ENCODE measurements at regions not wholly inside any gene's neighbourhood (a gene's known extent, or its start where the extent isn't known, plus 50 kb on each side); places are given as distances from the start of the nearest gene placed in this dataset.

DNA sequence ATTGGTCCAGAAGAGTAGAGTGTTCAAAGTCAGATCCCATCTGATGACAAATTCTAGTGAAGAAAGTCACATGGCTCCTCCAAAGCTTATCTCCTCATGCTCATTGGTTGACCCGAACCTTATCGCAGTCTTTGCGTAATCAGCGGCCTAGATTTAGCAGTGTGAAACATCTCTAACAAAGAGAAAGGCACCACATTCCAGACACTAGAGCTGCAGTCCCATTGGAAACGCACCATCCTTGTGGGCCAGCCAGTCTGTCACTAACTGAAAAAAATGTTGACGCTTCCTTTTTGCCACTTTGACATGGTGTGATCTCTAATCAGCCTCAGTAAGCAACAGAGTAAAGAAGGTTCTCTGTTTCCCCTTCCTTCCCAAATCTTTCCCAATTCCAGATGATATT is 458.0 kb upstream of the WWC1 start:
- H3K36me3 Mint-ChIP-seq (ENCODE audit: insufficient read depth): no peaks in the 10 kb centered on the region
- peaks cover 5% of the 10 kb centered on the region for H3K9me3 Mint-ChIP-seq
- no peaks in the 10 kb centered on the region for H3K4me1 Mint-ChIP-seq
- DNase-seq (ENCODE audit: low spot score in 2 of 2) (no peak), ATAC-seq (replicated peaks; ENCODE audit: extremely low read depth, poor library complexity, severe bottlenecking) (no peak)
- H3K27ac Mint-ChIP-seq (ENCODE audit: low read depth): no peak overlapping the region
- no peak overlapping the region for H3K4me3 Mint-ChIP-seq
- no peaks in the 10 kb centered on the region for H3K27me3 Mint-ChIP-seq

DNA sequence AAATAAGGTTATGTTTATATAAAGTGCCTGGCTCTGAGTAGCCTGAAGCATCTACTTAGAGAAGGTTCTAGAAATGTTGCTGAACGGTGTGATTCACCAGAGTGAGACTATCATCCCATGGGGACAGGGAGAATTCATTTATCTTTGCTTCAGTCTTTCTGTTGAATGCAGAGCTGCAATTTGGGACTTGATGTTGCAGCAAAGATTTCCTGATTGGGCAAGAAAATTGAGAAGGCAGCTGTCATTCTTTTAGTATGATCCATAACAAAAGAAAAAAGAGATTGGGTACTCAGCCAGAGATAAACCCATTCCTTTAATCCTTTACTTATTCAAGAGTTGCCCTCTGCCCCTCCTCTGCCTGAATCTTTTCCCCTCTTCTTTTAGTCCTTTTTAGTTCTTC is 456.3 kb upstream of the WWC1 start:
- no peaks in the 10 kb centered on the region for H3K27me3 Mint-ChIP-seq
- no peak for DNase-seq (ENCODE audit: low spot score in 2 of 2)
- no peak overlapping the region for H3K4me3 Mint-ChIP-seq
- no peak for ATAC-seq (replicated peaks; ENCODE audit: extremely low read depth, poor library complexity, severe bottlenecking)
- no peaks in the 10 kb centered on the region for H3K4me1 Mint-ChIP-seq
- H3K36me3 Mint-ChIP-seq (ENCODE audit: insufficient read depth): no peaks in the 10 kb centered on the region
- peaks cover 5% of the 10 kb centered on the region for H3K9me3 Mint-ChIP-seq
- H3K27ac Mint-ChIP-seq (ENCODE audit: low read depth): no peak overlapping the region

- Mint-ChIP-seq H3K36me3 (ENCODE audit: insufficient read depth) (no peaks in the 10 kb centered on the region), H3K4me3 (no peak overlapping the region), H3K9me3 (peaks cover 5% of the 10 kb centered on the region), H3K27me3 (no peaks in the 10 kb centered on the region), H3K4me1 (no peaks in the 10 kb centered on the region), H3K27ac (ENCODE audit: low read depth) (no peak overlapping the region)
- DNase-seq (ENCODE audit: low spot score in 2 of 2) (no peak), ATAC-seq (replicated peaks; ENCODE audit: extremely low read depth, poor library complexity, severe bottlenecking) (no peak)
Measured at GRCh38 chr5:167837127-167837526, 454.3 kb upstream of the WWC1 start.

DNA sequence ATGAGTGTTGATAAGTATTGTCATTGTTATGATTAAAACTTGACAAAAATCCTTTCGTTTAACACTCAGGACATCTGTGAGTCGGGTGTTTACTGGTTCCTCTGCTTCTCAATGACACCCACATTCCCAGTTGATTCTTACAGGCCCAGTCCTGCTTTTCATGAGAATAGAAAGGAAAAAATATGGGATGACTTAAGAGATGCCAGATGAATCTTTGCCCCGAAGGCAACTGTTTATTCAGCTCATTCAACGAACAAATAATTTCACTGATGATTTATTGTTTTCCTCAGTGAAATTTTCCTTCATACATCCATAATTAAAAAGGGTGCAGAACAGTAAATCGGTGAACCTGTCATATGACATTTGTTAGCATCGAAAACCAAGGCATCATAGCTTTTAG is 452.4 kb upstream of the WWC1 start:
- Mint-ChIP-seq H3K27me3 (no peaks in the 10 kb centered on the region), H3K9me3 (no peaks in the 10 kb centered on the region), H3K36me3 (ENCODE audit: insufficient read depth) (peaks cover 1% of the 10 kb centered on the region), H3K27ac (ENCODE audit: low read depth) (no peak overlapping the region), H3K4me1 (no peaks in the 10 kb centered on the region), H3K4me3 (no peak overlapping the region)
- no peak for ATAC-seq (replicated peaks; ENCODE audit: extremely low read depth, poor library complexity, severe bottlenecking)
- no peak for DNase-seq (ENCODE audit: low spot score in 2 of 2)

DNA sequence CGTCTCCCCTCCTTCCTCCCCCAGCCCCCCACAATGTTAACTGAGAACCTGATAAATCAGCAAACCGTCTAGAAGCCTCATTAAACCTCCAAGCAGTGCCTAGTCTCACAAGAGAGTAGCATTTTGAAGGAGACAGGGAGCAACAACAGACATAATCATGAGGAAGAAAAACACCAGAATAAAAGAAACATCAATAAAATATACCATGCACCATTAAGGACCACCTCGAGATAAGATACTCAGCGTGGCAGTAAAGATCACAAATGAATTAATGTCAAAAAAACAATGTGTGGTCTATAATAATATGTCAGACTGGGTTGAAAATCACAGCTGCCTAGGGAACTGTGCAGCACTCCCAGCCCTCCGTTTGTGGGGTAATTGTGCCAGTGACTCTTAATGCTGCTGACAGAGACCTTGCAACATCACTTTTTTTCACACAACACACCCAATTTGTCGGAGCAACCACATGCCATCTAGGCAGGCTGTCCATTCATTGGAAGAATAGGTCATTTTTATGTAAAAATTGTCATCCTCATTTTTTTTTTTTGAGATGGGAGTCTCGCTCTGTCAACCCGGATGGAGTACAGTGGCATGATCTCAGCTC is 450.8 kb upstream of the WWC1 start:
- Mint-ChIP-seq H3K4me1 (no peaks in the 10 kb centered on the region), H3K4me3 (no peak overlapping the region)

DNA sequence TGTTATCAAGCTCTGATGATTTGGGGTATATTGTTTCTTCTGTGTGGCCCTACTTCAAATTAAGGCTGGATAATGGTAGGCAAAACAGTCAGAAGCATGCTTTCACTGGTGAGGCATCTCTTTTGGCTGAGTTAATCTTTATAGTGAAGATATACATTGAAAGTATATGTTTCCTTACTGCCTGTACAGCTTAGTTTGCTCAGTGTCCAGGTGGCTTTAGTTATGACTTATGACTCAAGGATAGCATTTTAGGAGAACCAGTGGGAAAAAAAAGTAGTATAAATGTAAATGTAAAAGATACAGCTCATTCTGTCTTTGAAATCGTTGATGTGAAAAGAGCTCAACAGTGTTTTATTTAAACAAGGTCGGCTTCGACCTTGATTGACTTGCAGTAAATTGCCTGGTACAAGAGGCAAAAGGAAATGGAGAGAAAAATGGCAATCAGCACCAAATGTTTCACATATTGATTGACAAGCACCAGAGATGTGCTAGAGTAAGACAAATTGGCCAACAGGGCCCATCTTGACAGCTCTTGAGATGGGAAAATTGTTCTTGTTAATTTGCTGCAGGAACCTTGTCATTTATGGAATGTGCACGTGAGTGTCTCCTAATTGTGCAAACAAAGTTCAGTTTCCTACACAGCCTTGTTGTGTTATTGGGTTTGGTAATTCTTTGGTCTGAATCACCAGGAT is 447.4 kb upstream of the WWC1 start:
- no peak for ATAC-seq (replicated peaks; ENCODE audit: extremely low read depth, poor library complexity, severe bottlenecking)
- no peak overlapping the region for H3K4me3 Mint-ChIP-seq
- peaks cover 10% of the 10 kb centered on the region for H3K9me3 Mint-ChIP-seq
- H3K4me1 Mint-ChIP-seq: no peaks in the 10 kb centered on the region
- H3K27ac Mint-ChIP-seq (ENCODE audit: low read depth): no peak overlapping the region
- H3K36me3 Mint-ChIP-seq (ENCODE audit: insufficient read depth): peaks cover 1% of the 10 kb centered on the region
- DNase-seq (ENCODE audit: low spot score in 2 of 2): no peak
- no peaks in the 10 kb centered on the region for H3K27me3 Mint-ChIP-seq

More for the DNA sequence above, 450.8 kb upstream of the WWC1 start:
- Mint-ChIP-seq H3K27ac (ENCODE audit: low read depth) (no peak overlapping the region), H3K36me3 (ENCODE audit: insufficient read depth) (peaks cover 1% of the 10 kb centered on the region), H3K27me3 (no peaks in the 10 kb centered on the region), H3K9me3 (peaks cover 5% of the 10 kb centered on the region)
- no peak for ATAC-seq (replicated peaks; ENCODE audit: extremely low read depth, poor library complexity, severe bottlenecking)
- no peak for DNase-seq (ENCODE audit: low spot score in 2 of 2)

GRCh38 chr5:167845952-167846351 is 445.5 kb upstream of the WWC1 start:
- Mint-ChIP-seq H3K4me1 (no peaks in the 10 kb centered on the region), H3K27me3 (no peaks in the 10 kb centered on the region), H3K27ac (ENCODE audit: low read depth) (no peak overlapping the region), H3K36me3 (ENCODE audit: insufficient read depth) (peaks cover 1% of the 10 kb centered on the region), H3K4me3 (no peak overlapping the region), H3K9me3 (peaks cover 16% of the 10 kb centered on the region)
- no peak for DNase-seq (ENCODE audit: low spot score in 2 of 2)
- no peak for ATAC-seq (replicated peaks; ENCODE audit: extremely low read depth, poor library complexity, severe bottlenecking)

DNA sequence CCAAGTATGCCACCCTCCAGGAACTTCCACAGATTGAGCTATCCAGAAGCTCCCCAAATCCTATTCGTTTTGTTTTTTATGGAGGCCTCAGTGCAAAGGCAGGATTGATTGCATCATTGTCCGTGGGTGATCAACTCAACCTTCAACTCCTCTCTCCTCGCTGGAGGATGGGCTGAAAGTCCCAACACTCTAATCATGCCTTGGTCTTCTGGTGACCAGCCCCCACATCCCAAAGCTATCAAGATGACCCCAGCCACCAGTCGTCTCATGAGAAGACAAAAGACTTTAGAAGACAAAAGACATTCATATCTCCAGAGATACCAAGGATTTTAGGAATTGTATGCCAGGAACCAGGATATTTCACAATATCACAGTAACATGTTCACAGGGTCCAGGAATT is 441.6 kb upstream of the WWC1 start:
- no peak for DNase-seq (ENCODE audit: low spot score in 2 of 2)
- no peak overlapping the region for H3K4me3 Mint-ChIP-seq
- no peak for ATAC-seq (replicated peaks; ENCODE audit: extremely low read depth, poor library complexity, severe bottlenecking)
- no peak overlapping the region for H3K27ac Mint-ChIP-seq (ENCODE audit: low read depth)
- H3K4me1 Mint-ChIP-seq: no peaks in the 10 kb centered on the region
- no peaks in the 10 kb centered on the region for H3K36me3 Mint-ChIP-seq (ENCODE audit: insufficient read depth)
- H3K27me3 Mint-ChIP-seq: no peaks in the 10 kb centered on the region
- H3K9me3 Mint-ChIP-seq: peaks cover 20% of the 10 kb centered on the region

DNA sequence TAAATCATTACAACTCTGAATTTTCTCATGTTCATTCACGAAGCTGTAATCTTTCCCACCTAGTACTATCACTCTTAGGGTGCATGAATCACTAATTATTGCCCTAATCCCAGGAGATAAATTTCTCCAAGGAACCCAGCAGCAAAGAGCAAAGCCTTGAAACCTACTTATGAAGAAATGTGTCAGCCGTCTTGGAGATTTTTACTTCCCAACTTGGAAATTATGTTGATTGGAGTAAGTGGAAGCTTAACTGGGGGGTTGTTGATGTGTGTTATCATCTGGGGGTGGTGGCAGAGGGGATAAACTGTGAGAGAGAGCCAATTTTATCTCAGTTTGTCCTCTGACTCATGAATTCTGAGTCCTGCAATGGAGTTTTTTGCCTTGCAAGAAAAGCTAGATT is 440.5 kb upstream of the WWC1 start:
- Mint-ChIP-seq H3K36me3 (ENCODE audit: insufficient read depth) (no peaks in the 10 kb centered on the region), H3K27me3 (no peaks in the 10 kb centered on the region), H3K4me3 (no peak overlapping the region), H3K4me1 (no peaks in the 10 kb centered on the region), H3K9me3 (peaks cover 13% of the 10 kb centered on the region), H3K27ac (ENCODE audit: low read depth) (no peak overlapping the region)
- DNase-seq (ENCODE audit: low spot score in 2 of 2) (no peak), ATAC-seq (replicated peaks; ENCODE audit: extremely low read depth, poor library complexity, severe bottlenecking) (no peak)

- H3K4me1 Mint-ChIP-seq: no peaks in the 10 kb centered on the region
- no peak for DNase-seq (ENCODE audit: low spot score in 2 of 2)
- H3K4me3 Mint-ChIP-seq: no peak overlapping the region
- H3K27me3 Mint-ChIP-seq: no peaks in the 10 kb centered on the region
- peaks cover 11% of the 10 kb centered on the region for H3K9me3 Mint-ChIP-seq
- H3K36me3 Mint-ChIP-seq (ENCODE audit: insufficient read depth): no peaks in the 10 kb centered on the region
- no peak overlapping the region for H3K27ac Mint-ChIP-seq (ENCODE audit: low read depth)
- no peak for ATAC-seq (replicated peaks; ENCODE audit: extremely low read depth, poor library complexity, severe bottlenecking)
Measured at GRCh38 chr5:167851416-167851815, 440.0 kb upstream of the WWC1 start.

DNA sequence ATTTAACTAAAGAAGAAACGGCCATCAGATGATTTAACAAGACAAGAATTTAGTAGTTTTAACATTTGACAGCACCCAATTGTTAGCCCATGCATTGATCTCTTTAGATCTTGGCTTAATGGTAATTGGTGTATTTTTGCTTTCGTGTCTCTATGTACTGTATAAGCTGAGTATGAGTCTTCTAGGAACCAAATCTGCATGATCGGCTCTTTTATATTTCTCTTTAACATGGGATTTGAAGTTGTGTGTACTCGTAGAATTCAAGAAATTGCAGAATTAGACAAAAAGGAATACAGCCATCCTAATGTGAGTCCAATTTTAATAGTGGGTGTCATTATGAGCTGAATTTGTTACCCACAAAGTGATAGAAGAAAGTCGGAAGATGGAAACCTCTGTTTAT is 438.9 kb upstream of the WWC1 start:
- Mint-ChIP-seq H3K27ac (ENCODE audit: low read depth) (no peak overlapping the region), H3K36me3 (ENCODE audit: insufficient read depth) (no peaks in the 10 kb centered on the region), H3K4me1 (no peaks in the 10 kb centered on the region), H3K27me3 (no peaks in the 10 kb centered on the region), H3K4me3 (no peak overlapping the region), H3K9me3 (peaks cover 11% of the 10 kb centered on the region)
- no peak for ATAC-seq (replicated peaks; ENCODE audit: extremely low read depth, poor library complexity, severe bottlenecking)
- DNase-seq (ENCODE audit: low spot score in 2 of 2): no peak

GRCh38 chr5:167853421-167853820 is 438.0 kb upstream of the WWC1 start:
- no peak for ATAC-seq (replicated peaks; ENCODE audit: extremely low read depth, poor library complexity, severe bottlenecking)
- no peaks in the 10 kb centered on the region for H3K4me1 Mint-ChIP-seq

GRCh38 chr5:167855818-167856217 is 435.6 kb upstream of the WWC1 start:
- Mint-ChIP-seq H3K36me3 (ENCODE audit: insufficient read depth) (no peaks in the 10 kb centered on the region), H3K4me1 (no peaks in the 10 kb centered on the region), H3K9me3 (peaks cover 5% of the 10 kb centered on the region), H3K27ac (ENCODE audit: low read depth) (no peak overlapping the region), H3K27me3 (no peaks in the 10 kb centered on the region), H3K4me3 (no peak overlapping the region)
- DNase-seq (ENCODE audit: low spot score in 2 of 2) (no peak), ATAC-seq (replicated peaks; ENCODE audit: extremely low read depth, poor library complexity, severe bottlenecking) (no peak)

More at GRCh38 chr5:167853421-167853820, 438.0 kb upstream of the WWC1 start:
- H3K27me3 Mint-ChIP-seq: no peaks in the 10 kb centered on the region
- H3K27ac Mint-ChIP-seq (ENCODE audit: low read depth): no peak overlapping the region
- no peak for DNase-seq (ENCODE audit: low spot score in 2 of 2)
- H3K36me3 Mint-ChIP-seq (ENCODE audit: insufficient read depth): no peaks in the 10 kb centered on the region
- H3K9me3 Mint-ChIP-seq: peaks cover 11% of the 10 kb centered on the region
- H3K4me3 Mint-ChIP-seq: no peak overlapping the region
